Ureter (tissue), 1 donor: ENCODE measurements at regions not wholly inside any gene's neighbourhood (a gene's known extent, or its start where the extent isn't known, plus 50 kb on each side); places are given as distances from the start of the nearest gene placed in this dataset.

Experiments used
- DNase-seq: peaks from one replicate; pipeline ENCODE4 v3.0.0-alpha.2; 2020; ENCODE audit warnings: low spot score
- donor health status: DM: yes; HTN: yes; CAD: no.

- no peak for DNase-seq
These were observed 159.1 kb downstream of the LURAP1L start for GRCh38 chr9:12933957-12934356.

DNA sequence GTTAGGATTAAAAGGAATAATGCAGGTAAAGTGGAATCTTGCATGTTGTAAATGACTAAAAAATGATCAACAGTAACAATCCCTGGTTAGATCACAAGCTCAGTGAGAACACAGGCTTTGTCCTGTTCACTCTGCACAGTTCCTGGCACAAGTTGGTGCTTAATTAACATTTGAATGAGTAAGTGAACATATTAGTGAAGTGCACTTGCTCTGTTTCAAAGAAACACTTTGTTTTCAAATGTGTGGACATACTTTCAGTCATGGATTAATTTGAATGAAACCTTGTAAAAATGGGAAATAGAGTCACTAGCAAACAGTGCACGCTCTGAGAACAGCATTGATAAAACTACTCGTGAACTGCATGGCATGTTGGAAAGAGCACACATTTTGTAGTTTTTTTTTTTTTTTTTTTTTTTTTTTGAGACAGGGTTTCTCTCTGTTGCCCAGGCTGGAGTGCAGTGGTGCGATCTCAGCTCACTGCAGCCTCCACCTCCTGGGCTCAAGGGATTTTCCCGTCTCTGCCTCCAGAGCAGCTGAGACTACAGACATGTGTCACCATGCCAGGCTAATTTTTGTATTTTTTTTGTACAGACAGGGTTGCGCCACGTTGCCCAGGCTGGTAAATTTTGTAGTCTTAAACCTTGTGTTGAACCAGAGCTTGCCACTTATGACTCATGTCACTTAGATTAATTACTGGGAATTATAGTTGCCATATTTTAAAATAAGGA is 159.9 kb downstream of the LURAP1L start:
- DNase-seq = no peak

GRCh38 chr9:12935714-12936113 is 160.9 kb downstream of the LURAP1L start:
- DNase-seq = no peak

DNA sequence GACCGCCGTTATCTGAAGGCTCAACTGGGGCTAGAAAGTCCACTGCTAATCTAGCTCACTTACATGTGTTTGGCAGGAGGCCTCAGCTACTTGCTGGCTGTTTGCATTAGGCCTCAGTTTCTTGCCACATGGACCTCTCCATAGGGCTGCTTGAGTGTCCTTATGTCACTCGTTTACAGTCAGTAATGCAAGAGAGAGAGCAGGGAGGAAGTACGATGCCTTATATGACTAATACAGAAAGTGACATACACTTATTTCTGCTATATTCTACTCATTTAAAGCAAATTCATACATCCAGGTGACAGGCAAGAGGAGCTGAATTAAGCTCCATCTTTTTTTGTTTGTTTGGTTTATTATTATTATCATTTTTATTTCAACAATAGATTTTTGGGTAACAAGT is 179.6 kb downstream of the LURAP1L start:
- DNase-seq = no peak

DNA sequence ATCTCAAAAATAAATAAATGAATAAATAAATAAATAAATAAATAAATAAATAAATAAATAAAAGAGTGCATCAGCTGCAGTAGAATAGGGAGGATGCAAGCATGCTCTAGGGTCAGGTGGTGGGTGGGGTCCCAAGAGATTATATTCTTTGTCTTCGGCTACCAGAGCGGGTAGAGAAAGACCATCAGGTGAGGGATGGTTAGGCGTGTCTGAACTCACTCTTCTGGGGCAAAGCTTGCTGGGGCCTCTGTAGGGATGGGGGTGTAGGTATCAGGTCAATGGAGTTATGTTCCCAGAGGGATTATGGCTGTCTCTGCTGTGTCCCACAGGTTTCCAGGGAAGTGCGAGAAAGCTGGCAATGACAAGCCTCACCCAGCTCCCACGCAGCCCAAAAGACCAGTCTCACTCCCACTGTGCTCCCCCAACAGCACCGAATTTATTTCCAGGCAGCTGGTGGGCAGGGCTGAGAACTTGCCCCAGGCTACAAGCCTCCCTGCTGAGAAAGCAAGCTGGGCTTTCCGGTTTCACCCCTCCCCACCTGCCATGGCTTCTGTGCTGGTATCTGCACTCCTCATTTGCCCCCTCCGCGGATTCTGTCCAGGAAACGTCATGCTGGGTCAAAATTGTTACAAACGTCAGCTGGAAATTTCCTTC is 180.8 kb downstream of the LURAP1L start:
- DNase-seq = no peak

DNA sequence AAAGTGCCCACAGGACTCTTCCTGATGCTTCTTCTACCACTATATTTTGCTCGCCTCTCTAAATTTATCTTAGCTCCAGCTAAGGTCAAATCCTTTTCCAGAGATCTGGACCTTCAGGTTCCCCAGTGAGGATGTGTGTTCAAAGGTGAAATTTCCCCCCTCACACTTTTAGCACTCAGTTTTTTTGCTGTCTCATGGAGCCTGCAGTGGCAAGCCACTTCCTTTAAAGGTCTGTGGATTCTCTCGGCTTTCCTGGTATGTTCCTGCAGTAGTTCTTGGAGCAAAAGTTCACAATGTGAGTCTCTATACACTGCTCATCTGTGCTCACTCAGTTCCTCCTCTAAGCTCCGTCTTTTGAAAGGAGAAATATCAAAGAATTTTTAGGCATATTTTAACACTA is 181.4 kb downstream of the LURAP1L start:
- DNase-seq = no peak

- no peak for DNase-seq
These were observed 182.0 kb downstream of the LURAP1L start for GRCh38 chr9:12956805-12957204.

DNA sequence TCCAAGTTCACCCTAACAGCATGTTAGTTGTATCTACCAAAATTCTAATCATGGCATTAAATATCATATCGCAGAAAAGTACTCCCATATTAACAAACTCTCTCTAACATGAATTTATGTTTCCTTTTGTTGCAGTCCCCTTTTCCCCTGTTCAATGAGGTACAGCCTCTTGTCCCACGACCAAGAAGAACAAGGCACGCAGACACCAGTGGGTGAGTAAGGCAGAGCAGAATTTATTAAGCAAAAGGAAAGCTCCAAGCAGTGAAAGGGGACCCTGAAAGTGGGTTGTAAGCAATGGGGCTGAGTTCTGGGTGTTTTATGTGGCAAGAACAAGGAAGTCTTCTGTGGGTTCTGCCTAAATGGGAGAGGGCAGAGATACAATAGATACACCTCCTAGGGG is 183.5 kb downstream of the LURAP1L start:
- DNase-seq = no peak

- no peak for DNase-seq
These were observed 183.9 kb downstream of the LURAP1L start for GRCh38 chr9:12958708-12959107.

- no peak for DNase-seq
These were observed 186.5 kb downstream of the LURAP1L start for GRCh38 chr9:12961276-12961809.

DNA sequence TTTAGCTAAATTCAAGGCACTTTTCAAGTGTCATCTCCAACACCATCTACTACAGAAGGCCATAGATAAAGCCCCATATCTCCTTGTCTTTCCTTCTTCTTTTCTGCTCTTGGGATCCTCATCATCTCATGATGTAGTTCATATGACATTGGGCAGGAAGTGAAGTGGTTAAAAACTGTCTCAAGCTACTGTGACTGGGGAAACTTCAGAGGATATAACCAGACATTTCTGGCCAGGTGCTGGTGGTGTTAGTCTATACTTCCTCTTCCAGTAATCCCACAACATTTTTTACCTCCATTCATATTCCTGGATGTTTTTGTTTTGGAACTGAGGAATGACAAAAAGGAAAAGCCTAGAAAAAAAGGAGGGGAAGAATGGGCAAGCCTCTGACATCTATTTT is 188.7 kb downstream of the LURAP1L start:
- DNase-seq = no peak

- no peak for DNase-seq
These were observed 189.5 kb downstream of the LURAP1L start for GRCh38 chr9:12964271-12964670.

DNA sequence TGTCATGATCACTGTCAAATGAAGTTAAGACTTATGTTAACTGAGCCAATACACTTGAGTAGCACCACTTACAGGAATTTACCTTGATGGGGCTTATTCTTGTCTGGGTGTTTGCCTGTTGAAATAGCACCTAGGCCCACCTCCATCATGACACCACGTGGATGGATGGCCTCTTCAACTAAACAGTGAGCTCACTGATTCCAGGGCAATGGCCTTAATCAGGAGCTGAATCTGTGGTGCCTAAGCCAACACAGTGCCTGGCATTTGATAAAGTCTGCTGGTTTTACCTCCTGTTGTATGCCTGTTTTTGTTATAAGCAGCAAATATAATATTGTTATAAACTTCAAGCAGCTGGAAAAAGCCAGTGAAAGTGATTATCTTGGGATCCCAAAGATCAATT is 190.5 kb downstream of the LURAP1L start:
- no peak for DNase-seq

GRCh38 chr9:12968093-12968492 is 193.3 kb downstream of the LURAP1L start:
- DNase-seq = no peak

DNA sequence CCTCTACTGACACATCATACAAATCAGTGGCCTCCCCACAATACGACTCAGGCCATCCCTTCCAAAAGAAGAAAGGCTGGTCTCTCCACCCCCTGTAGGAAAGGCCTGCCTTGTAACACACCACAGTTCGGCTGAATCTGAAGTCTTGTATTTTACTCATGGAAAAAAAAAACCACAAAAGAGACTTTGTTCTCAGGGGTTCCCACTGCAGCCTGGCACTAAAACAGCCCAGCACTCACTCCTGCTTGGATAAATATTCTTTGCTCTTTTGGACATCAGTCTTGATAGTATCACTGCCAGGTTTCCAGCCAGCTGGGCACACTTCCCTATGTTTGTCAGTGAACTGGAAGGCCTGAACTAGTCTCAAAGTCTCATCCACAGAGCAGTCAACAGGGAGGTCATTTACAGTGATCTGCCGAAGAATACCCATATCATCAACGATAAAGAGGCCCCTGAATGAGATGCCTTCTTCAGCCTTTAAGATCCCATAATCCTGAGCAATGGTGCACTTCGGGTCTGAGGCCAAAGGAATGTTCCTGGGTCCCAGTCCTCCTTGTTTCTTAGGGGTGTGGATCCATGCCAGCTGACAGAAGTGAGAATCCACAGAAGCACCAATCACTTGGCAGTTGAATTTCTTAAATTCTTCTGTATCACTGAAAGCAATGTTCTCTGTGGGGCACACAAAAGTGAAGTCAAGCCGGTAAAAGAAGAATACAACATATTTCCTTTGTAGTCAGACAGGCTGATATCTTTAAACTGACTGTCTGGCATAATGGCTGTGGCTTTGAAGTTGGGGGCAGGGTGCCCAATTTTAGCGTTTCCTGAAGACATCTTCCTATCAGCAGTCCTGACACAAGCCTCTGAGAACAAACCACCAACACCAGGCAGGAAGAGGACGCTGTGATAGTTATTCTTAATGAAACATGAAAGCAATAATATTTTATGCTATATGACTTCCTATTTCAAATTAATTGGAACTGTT is 198.1 kb downstream of the LURAP1L start:
- DNase-seq = no peak

DNA sequence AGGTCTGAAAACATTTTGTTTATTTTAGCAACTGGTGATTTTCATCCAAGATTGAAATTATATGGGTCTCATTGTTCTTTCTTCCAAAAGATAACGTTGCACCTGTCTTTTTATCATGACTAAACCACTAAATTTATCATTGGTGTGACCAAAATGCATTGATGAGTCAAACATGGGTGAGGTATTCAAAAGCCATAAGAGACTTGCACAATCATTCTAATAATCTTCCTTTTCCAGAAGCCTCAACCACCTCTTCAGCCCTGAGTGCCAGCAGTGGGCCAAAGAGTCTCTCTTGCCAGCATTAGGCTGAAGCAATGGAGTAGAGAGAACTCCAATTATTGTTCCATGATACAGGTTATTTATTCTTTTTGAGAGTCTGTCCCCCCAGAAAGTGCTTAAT is 198.9 kb downstream of the LURAP1L start:
- DNase-seq = no peak

- DNase-seq = no peak
These were observed 199.9 kb downstream of the LURAP1L start for GRCh38 chr9:12974671-12975070.

- DNase-seq = no peak
These were observed 200.7 kb downstream of the LURAP1L start for GRCh38 chr9:12975496-12975895.

DNA sequence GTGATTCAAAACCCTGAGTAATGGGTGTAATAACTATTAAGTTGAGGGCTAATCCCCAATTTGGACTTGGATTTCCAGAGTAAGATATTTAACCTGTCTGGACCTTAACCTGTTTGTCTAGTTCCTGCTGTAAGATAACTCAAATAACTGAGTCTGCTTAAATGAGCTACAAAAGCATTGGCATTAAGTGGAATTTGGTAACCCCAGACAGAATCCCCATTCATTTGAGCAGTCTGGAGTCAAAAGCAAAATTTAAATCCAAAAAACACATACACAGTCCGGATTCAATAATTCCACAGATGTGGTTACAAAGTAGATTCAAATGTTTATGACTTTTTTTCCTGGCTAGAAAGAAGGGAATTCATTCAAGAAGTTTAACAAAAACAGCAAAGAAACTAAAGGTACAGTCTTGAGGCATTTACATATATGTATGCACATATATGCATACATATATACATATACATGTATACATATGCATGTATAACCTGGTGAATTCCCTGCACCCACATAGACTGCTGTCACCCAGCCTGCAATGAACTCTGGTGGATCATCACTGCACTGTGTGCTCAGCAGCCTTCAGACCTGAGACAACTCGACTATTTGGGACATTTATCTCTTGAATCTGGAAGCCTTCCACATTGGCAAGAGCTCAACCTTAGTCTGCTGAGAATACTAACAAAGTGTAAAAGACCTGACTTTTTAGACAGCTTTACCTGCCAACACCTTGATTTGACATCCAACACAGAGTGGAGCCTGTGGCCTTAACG is 205.4 kb downstream of the LURAP1L start:
- no peak for DNase-seq

- no peak for DNase-seq
These were observed 213.4 kb downstream of the LURAP1L start for GRCh38 chr9:12988258-12988657.

- no peak for DNase-seq
These were observed 214.8 kb downstream of the LURAP1L start for GRCh38 chr9:12989669-12990068.
